H1 (cell line): ENCODE measurements at regions not wholly inside any gene's neighbourhood (a gene's known extent, or its start where the extent isn't known, plus 50 kb on each side); places are given as distances from the start of the nearest gene placed in this dataset.

ENCODE experiments used
- CTCF ChIA-PET: fragments of 300-600 bp; sonication (Branson Sonifier 250); formaldehyde crosslinking; loops from one replicate; lab custom pipeline; 2021; ENCODE audit not compliant: partially characterized antibody; lab: Charles Lee
- POLR2A ChIA-PET: fragments of 300-600 bp; sonication (Branson Sonifier 250); formaldehyde crosslinking; loops from one replicate; lab custom pipeline; 2021; ENCODE audit warnings: inconsistent platforms; ENCODE audit not compliant: partially characterized antibody; lab: Charles Lee
- DNase-seq, 2 experiments: peaks; one replicate each; pipeline versions ENCODE4 v3.0.0 to v3.0.0-alpha.2; 2010 to 2022; ENCODE audit warnings: low spot score in 2 of 2, low read depth in 1 of 2, mixed read lengths in 1 of 2
- FAIRE-seq: peaks from 2 replicates; lab custom pipeline; 2011; peaks lifted over from hg19 to GRCh38; lab: Jason Lieb, UNC
- H2AFZ ChIP-seq: 2 replicates; pipeline ENCODE4 v1.8.1; 2012; ENCODE audit warnings: low read length, inconsistent platforms
- H2AK5ac ChIP-seq: 2 replicates; pipeline ENCODE4 v1.6.1; 2013; ENCODE audit warnings: low read depth, low read length
- H2BK120ac ChIP-seq: replicated peaks from 2 replicates; pipeline ENCODE3; 2013; ENCODE audit warnings: low read depth, low read length, inconsistent platforms
- H2BK12ac ChIP-seq: 2 replicates; pipeline ENCODE4 v1.6.1; 2013; ENCODE audit warnings: low read depth, low read length
- H2BK15ac ChIP-seq: 2 replicates; pipeline ENCODE4 v1.6.1; 2013; ENCODE audit warnings: low read length
- H2BK20ac ChIP-seq: 2 replicates; pipeline ENCODE4 v1.6.1; 2013; ENCODE audit warnings: low read length
- H2BK5ac ChIP-seq: 2 replicates; pipeline ENCODE4 v1.6.1; 2013; ENCODE audit warnings: low read depth, low read length
- H3K14ac ChIP-seq: 2 replicates; pipeline ENCODE4 v1.6.1; 2013; ENCODE audit warnings: inconsistent platforms; ENCODE audit not compliant: insufficient read length
- H3K18ac ChIP-seq: 2 replicates; pipeline ENCODE4 v1.6.1; 2013; ENCODE audit warnings: low read length; ENCODE audit errors: extremely low read depth
- H3K23ac ChIP-seq: 2 replicates; pipeline ENCODE4 v1.6.1; 2013; ENCODE audit warnings: inconsistent platforms; ENCODE audit not compliant: insufficient read length
- H3K23me2 ChIP-seq: 2 replicates; pipeline ENCODE4 v1.6.1; 2013; ENCODE audit warnings: low read depth, low read length
- H3K27ac ChIP-seq: 2 replicates; pipeline ENCODE4 v1.6.1; 2011; ENCODE audit warnings: low read depth, low read length, inconsistent platforms
- H3K27me3 ChIP-seq, 4 experiments: replicated peaks in 1 of 4; 1 replicate in 1 of 4; 2 replicates in 3 of 4; pipeline versions ENCODE4 v1.6.1 to v1.8.1; 2011 to 2013; ENCODE audit warnings: low read length in 3 of 4, mild to moderate bottlenecking in 3 of 4, inconsistent platforms in 2 of 4, mixed read lengths in 2 of 4, moderate library complexity in 1 of 4; ENCODE audit not compliant: control insufficient read depth in 3 of 4, insufficient read depth in 3 of 4; ENCODE audit errors: extremely low read depth in 1 of 4
- H3K36me3 ChIP-seq, 4 experiments: 2 replicates each; pipeline versions ENCODE4 v1.6.1 to v1.8.1; 2011 to 2013; ENCODE audit warnings: mild to moderate bottlenecking in 4 of 4, low read length in 3 of 4, moderate library complexity in 2 of 4, control low read depth in 1 of 4, inconsistent platforms in 1 of 4; ENCODE audit not compliant: insufficient read depth in 4 of 4, control insufficient read depth in 2 of 4
- H3K4ac ChIP-seq: replicated peaks from 2 replicates; pipeline ENCODE3; 2013; ENCODE audit warnings: low read length, low read depth, mixed read lengths, inconsistent platforms; ENCODE audit not compliant: insufficient read length
- H3K4me1 ChIP-seq, 4 experiments: replicated peaks in 1 of 4; 1 replicate in 1 of 4; 2 replicates in 3 of 4; pipeline versions ENCODE4 v1.6.1 to v1.8.1; 2011 to 2013; ENCODE audit warnings: low read length in 3 of 4, inconsistent platforms in 2 of 4, mixed read lengths in 1 of 4; ENCODE audit not compliant: insufficient read depth in 4 of 4, control insufficient read depth in 3 of 4
- H3K4me2 ChIP-seq, 2 experiments: 2 replicates each; pipeline versions ENCODE4 v1.6.1 to v1.8.1; 2011 to 2013; ENCODE audit warnings: low read depth in 2 of 2, low read length in 2 of 2, control low read depth in 1 of 2, inconsistent platforms in 1 of 2, mild to moderate bottlenecking in 1 of 2; ENCODE audit not compliant: insufficient read depth in 1 of 2
- H3K4me3 ChIP-seq, 4 experiments: fragments of 200-600, 300-600 bp in 1 of 4; sonication (generic), shearing (Covaris generic), sonication (Bioruptor Twin) in 1 of 4; 2 replicates each; pipeline versions ENCODE4 v1.5.1 to v1.8.1; 2011 to 2016; ENCODE audit warnings: low read length in 4 of 4, low read depth in 3 of 4, control low read depth in 2 of 4, inconsistent platforms in 2 of 4, mild to moderate bottlenecking in 2 of 4, mixed read lengths in 1 of 4, moderate library complexity in 1 of 4; ENCODE audit not compliant: insufficient read depth in 2 of 4; ENCODE audit errors: extremely low read depth in 1 of 4
- H3K56ac ChIP-seq: replicated peaks from 2 replicates; pipeline ENCODE3; 2013; ENCODE audit warnings: low read depth, mild to moderate bottlenecking, mixed read lengths, low read length, inconsistent platforms; ENCODE audit not compliant: insufficient read length
- H3K79me1 ChIP-seq: 2 replicates; pipeline ENCODE4 v1.6.1; 2013; ENCODE audit warnings: low read depth, low read length, control low read depth
- H3K79me2 ChIP-seq, 2 experiments: 2 replicates each; pipeline versions ENCODE4 v1.6.1 to v1.8.1; 2012 to 2013; ENCODE audit warnings: low read length in 2 of 2, mild to moderate bottlenecking in 2 of 2, inconsistent platforms in 1 of 2; ENCODE audit not compliant: insufficient read depth in 2 of 2, control insufficient read depth in 1 of 2
- H3K9ac ChIP-seq, 4 experiments: replicated peaks in 1 of 4; 1 replicate in 1 of 4; 2 replicates in 3 of 4; pipeline versions ENCODE4 v1.6.1 to v1.8.1; 2011 to 2013; ENCODE audit warnings: low read depth in 3 of 4, low read length in 3 of 4, control low read depth in 2 of 4, mild to moderate bottlenecking in 2 of 4, moderate library complexity in 2 of 4, inconsistent platforms in 1 of 4; ENCODE audit errors: extremely low read depth in 1 of 4
- H3K9me3 ChIP-seq, 2 experiments: 2 replicates each; pipeline versions ENCODE4 v1.6.1 to v1.8.1; 2012 to 2013; ENCODE audit warnings: mild to moderate bottlenecking in 2 of 2, moderate library complexity in 2 of 2, control low read depth in 1 of 2, inconsistent platforms in 1 of 2, low read depth in 1 of 2, low read length in 1 of 2, mixed read lengths in 1 of 2; ENCODE audit not compliant: insufficient read depth in 2 of 2
- H4K20me1 ChIP-seq, 2 experiments: replicated peaks in 1 of 2; 2 replicates each; pipeline versions ENCODE3 to v1.8.1; 2011 to 2013; ENCODE audit warnings: inconsistent platforms in 2 of 2, low read length in 2 of 2, mild to moderate bottlenecking in 1 of 2; ENCODE audit not compliant: insufficient read depth in 2 of 2, control insufficient read depth in 1 of 2
- H4K5ac ChIP-seq: 2 replicates; pipeline ENCODE4 v1.6.1; 2013; ENCODE audit warnings: low read length, low read depth, mixed read lengths, inconsistent platforms; ENCODE audit not compliant: insufficient read length
- H4K8ac ChIP-seq: 2 replicates; pipeline ENCODE4 v1.8.0; 2013; ENCODE audit warnings: mild to moderate bottlenecking, moderate library complexity, low read length, inconsistent platforms; ENCODE audit not compliant: insufficient read depth; ENCODE audit errors: extremely low read depth
- H4K91ac ChIP-seq: replicated peaks from 2 replicates; pipeline ENCODE3; 2013; ENCODE audit warnings: low read length, mixed read lengths, inconsistent platforms; ENCODE audit not compliant: insufficient read length
- ASH2L ChIP-seq: fragments of 200-600, 300-600 bp; sonication (generic); IDR thresholded peaks from one replicate; pipeline ENCODE4 v1.7.1; 2017; ENCODE audit warnings: low read length
- BCL11A ChIP-seq, 2 experiments: IDR thresholded peaks; one replicate each; pipeline ENCODE4 v1.6.1; 2011; ENCODE audit warnings: low read depth in 2 of 2, low read length in 2 of 2, mild to moderate bottlenecking in 2 of 2
- CHD1 ChIP-seq: IDR thresholded peaks from 2 replicates; pipeline ENCODE4 v1.6.1; 2012; ENCODE audit warnings: low read depth, low read length, improper control_type of control experiment
- CTCF ChIP-seq, 3 experiments: IDR thresholded peaks; 1 replicate in 2 of 3; 2 replicates in 1 of 3; pipeline versions ENCODE4 v1.5.1 to v1.6.1; 2011; ENCODE audit warnings: low read length in 3 of 3, mild to moderate bottlenecking in 3 of 3, inconsistent platforms in 2 of 3, low read depth in 1 of 3, moderate library complexity in 1 of 3; ENCODE audit not compliant: insufficient read depth in 1 of 3; ENCODE audit errors: control extremely low read depth in 1 of 3
- RNF2 ChIP-seq: fragments of 200-900, 300-1000 bp; sonication (generic); IDR thresholded peaks from 2 replicates; pipeline ENCODE4 v1.7.1; 2016; ENCODE audit warnings: borderline replicate concordance, low read depth, mild to moderate bottlenecking, antibody characterized with exemption, low read length; ENCODE audit not compliant: poor library complexity, severe bottlenecking; ENCODE audit errors: missing control alignments
- SIN3A ChIP-seq, 2 experiments: IDR thresholded peaks in 1 of 2; conservative IDR thresholded peaks in 1 of 2; 2 replicates each; pipeline ENCODE4 v1.6.1; 2011 to 2012; ENCODE audit warnings: low read length in 2 of 2, improper control_type of control experiment in 1 of 2, low read depth in 1 of 2, mild to moderate bottlenecking in 1 of 2
- SIRT6 ChIP-seq: IDR thresholded peaks from one replicate; pipeline ENCODE4 v1.7.1; 2012; ENCODE audit warnings: low read length, inconsistent platforms
- SP4 ChIP-seq: IDR thresholded peaks from 2 replicates; pipeline ENCODE4 v1.6.1; 2012; ENCODE audit warnings: low read length, inconsistent platforms
- USF2 ChIP-seq: IDR thresholded peaks from 2 replicates; pipeline ENCODE4 v1.6.1; 2011; ENCODE audit warnings: low read length, improper control_type of control experiment
- WGBS, 2 experiments: shearing (Covaris generic) in 1 of 2; methylation state at CpG; one replicate each; pipeline versions ENCODE4 v1.1.6 to v1.1.7; 2013 to 2015; ENCODE audit warnings: low lambda C conversion rate in 2 of 2, mixed read lengths in 2 of 2, inconsistent platforms in 1 of 2, low coverage in 1 of 2, missing lambda C conversion rate in 1 of 2; ENCODE audit not compliant: insufficient replicate concordance in 2 of 2, insufficient coverage in 1 of 2, insufficient read length in 1 of 2; ENCODE audit errors: extremely low coverage in 1 of 2, missing lambda C conversion rate in 1 of 2; 5-methylcytosine and 5-hydroxymethylcytosine counted together

GRCh38 chr6:21996425-21997118 is 300.3 kb downstream of the PRL start:
- Histone ChIP-seq H2BK20ac (no peak overlapping the region), H3K4me2 (no peak overlapping the region), H2BK5ac (no peak overlapping the region), H3K14ac (no peak overlapping the region), H2BK15ac (no peak overlapping the region), H4K8ac (no peak overlapping the region), H3K27me3 (no peaks in the 10 kb centered on the region), H3K36me3 (no peaks in the 10 kb centered on the region; a peak in 1 of 8 replicates), H4K5ac (no peak overlapping the region), H3K4ac (no peak overlapping the region), H3K23me2 (no peaks in the 10 kb centered on the region; the same call in 1 of the 2 replicates), H3K79me1 (peaks cover 4% of the 10 kb centered on the region), H3K23ac (no peak overlapping the region), H3K27ac (no peak overlapping the region), H2BK12ac (no peak overlapping the region), H3K79me2 (peaks cover 0 to 4% of the 10 kb centered on the region in 2 experiments; a peak in 1 of 4 replicates), H2AFZ (no peak overlapping the region), H3K4me3 (no peak overlapping the region), H3K56ac (no peak overlapping the region), H2AK5ac (no peak overlapping the region), H3K4me1 (peaks cover 0 to 4% (median 0%) of the 10 kb centered on the region in 4 experiments; a peak in 1 of 7 replicates), H2BK120ac (no peak overlapping the region), H4K91ac (no peak overlapping the region), H3K18ac (no peak overlapping the region), H4K20me1 (peaks cover 0 to 4% of the 10 kb centered on the region in 2 experiments), H3K9ac (no peak overlapping the region), H3K9me3 (no peaks in the 10 kb centered on the region)
- FAIRE-seq (no peak), DNase-seq (no peak)
- 87% methylated on average over 5 of the region's 5 CpGs; no CpG with 5 or more reads in 1 of the 2 experiments for WGBS, 2 experiments
- POLR2A ChIA-PET, result no interaction called here
- CTCF ChIA-PET, result interaction anchor here (0.6 kb wide), 1 partner anchor 1468 kb away, joined by 3 read pairs; no protein-coding TSS in a partner anchor
- TF ChIP-seq CTCF (IDR thresholded peaks at IDR 0.05; ENCODE audit: control extremely low read depth in 1 of 3, insufficient read depth in 1 of 3, low read depth in 1 of 3, low read length in 3 of 3) (no peak), SP4 (no peak), SIRT6 (no peak), BCL11A (IDR thresholded peaks at IDR 0.05; ENCODE audit: low read depth in 2 of 2, low read length in 2 of 2) (no peak), SIN3A (conservative IDR thresholded peaks at IDR 0.05 in 1 of 2, IDR thresholded peaks at IDR 0.05 in 1 of 2; ENCODE audit: low read depth in 1 of 2, low read length in 2 of 2) (no peak), USF2 (no peak), RNF2 (no peak), CHD1 (no peak), ASH2L (no peak)
